GM18511 (cell line): ENCODE measurements at regions not wholly inside any gene's neighbourhood (a gene's known extent, or its start where the extent isn't known, plus 50 kb on each side); places are given as distances from the start of the nearest gene placed in this dataset.
A peak's percentile ranks its signal among the peaks of the same experiment; 100 is the strongest.
"Not testable (repeated sequence)": the region's sequence is repeated elsewhere in the genome, so short reads cannot be mapped to it uniquely, and the experiment has no call there.

Source experiments
- ATAC-seq: cut with Tn5 transposase; IDR thresholded peaks from one replicate; pipeline ENCODE4 v1.9.1; 2021; ENCODE audit warnings: mild to moderate bottlenecking, moderate library complexity; ENCODE audit not compliant: unreplicated experiment

DNA sequence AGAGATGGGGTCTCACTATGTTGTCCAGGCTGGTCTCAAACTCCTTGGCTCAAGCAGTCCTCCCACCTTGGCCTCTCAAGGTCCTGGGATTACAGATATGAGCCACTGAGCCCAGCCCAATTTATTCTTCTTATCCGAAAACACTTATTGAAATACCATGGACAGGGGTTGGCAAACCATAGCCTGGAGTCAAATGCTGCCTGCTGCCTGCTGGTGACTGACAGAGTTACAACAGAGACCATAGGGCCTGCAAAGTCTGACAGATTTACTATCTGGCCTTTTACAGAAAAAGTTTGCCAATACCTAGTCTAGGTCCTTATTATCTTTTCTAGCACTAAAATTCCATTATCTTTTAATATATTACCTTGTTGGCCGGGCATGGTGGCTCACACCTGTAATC is 87.1 kb upstream of the ZNF281 start:
- ATAC-seq, result no peak

- no peak for ATAC-seq
Measured at GRCh38 chr1:200495901-200496300, 86.1 kb upstream of the ZNF281 start.

- ATAC-seq, result no peak
Measured at GRCh38 chr1:200493344-200493743, 83.5 kb upstream of the ZNF281 start.

GRCh38 chr1:200491103-200491502 is 81.3 kb upstream of the ZNF281 start:
- ATAC-seq, result no peak

GRCh38 chr1:200490183-200490582 is 80.3 kb upstream of the ZNF281 start:
- no peak for ATAC-seq

GRCh38 chr1:200488375-200489165 is 78.7 kb upstream of the ZNF281 start:
- ATAC-seq, result no peak

DNA sequence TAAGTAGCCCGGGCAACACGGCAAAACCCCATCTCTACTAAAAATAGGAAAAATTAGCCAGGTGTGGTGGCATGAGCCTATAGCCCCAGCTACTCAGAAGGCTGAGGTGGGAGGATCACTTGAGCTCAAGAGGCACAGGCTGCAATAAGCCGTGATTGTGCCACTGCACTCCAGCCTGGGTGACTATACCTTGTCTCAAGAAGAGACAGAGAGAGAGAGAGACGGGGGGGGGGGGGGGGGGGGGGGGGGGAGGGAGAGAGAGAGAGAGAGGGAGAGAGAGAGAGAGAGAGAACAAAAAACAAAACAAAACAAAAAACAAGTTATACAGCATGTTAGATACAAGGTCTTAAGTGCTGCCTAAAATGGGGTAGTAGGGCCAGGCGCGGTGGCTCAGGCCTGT is 77.8 kb upstream of the ZNF281 start:
- no peak for ATAC-seq

GRCh38 chr1:200486634-200487033 is 76.8 kb upstream of the ZNF281 start:
- no peak for ATAC-seq

DNA sequence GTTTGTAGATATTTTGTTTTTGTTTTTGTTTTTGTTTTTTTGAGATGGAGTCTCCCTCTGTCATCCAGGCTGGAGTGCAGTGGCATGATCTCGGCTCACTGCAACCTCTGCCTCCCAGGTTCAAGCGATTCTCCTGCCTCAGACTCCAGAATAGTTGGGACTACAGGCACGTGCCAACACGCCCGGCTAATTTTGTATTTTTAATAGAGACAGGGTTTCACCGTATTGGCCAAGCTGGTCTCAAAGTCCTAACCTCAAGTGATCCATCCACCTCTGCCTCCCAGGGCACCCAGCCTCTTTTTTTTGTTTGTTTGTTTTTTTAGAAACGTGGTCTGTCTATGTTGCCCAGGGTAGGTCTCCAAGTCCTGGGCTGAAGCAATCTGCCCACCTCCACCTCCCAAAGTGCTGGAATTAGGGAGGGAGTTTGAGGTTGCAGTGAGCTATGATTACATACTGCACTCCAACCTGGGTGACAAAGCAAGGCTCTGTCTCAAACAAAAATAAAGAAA is 74.7 kb upstream of the ZNF281 start:
- ATAC-seq, result not testable (repeated sequence)

GRCh38 chr1:200483491-200484143 is 73.8 kb upstream of the ZNF281 start:
- peak; percentile 99 for ATAC-seq

DNA sequence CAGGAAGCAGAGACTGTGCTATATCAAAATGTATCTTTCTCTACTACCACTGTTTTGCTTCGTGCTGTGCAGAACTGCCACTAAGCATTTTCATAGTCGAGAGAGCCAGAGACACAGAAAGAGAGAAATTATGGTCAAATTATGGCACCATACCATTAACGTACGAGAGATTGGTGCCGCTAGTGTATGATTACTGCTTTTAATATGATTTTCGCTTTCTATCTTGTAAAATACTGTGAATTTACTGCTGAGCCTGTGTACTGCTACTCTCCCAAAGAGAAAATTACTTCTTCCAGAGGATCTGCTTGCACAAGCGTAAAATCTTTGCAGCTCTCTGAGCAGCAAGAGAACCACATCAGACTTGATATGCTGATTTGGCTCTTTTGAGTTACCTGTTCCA is 71.1 kb upstream of the ZNF281 start:
- no peak for ATAC-seq

DNA sequence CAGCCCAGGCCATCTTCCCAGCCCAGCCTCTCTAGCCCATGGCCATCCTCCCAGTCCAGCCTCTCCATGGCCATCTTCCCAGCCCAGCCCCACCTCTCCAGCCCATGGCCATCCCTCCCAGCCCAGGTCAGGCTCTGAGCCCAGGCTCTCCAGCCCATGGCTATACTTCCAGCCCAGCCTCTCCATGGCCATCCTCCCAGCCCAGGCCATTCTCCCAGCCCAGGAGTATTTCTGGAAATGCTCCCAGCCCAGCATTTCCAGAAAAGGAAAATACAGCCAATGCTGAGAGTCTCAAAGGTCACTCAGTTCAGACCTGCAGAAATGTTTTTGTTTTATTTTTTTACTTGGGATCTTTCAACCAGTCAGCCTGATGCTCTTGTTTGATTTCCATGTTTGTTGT is 70.0 kb upstream of the ZNF281 start:
- no peak for ATAC-seq

GRCh38 chr1:200478945-200479558 is 69.2 kb upstream of the ZNF281 start:
- no peak for ATAC-seq

DNA sequence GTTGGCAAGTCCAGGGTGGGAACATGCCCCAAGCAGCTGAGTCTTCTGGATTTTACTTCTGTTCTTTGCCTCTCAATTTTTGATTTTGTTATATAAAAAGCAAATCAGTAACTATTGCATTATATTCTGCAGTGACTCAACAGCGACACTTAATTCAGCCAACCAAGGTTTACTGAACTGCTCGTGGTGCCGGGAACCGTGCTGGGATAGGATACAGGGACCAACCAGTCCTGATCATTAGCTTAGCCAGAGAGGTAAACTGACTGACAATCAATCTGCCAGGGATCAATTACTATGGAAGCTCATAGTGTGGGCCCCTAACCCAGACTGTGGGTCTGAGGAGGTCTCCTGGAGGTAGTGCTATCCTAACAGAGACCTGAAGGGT is 68.4 kb upstream of the ZNF281 start:
- ATAC-seq, result no peak

- no peak for ATAC-seq
Measured at GRCh38 chr1:200474633-200475032, 64.8 kb upstream of the ZNF281 start.

GRCh38 chr1:200473698-200474371 is 64.0 kb upstream of the ZNF281 start:
- peak; percentile 84 for ATAC-seq

GRCh38 chr1:200471739-200472138 is 61.9 kb upstream of the ZNF281 start:
- no peak for ATAC-seq

- ATAC-seq, result no peak
Measured at GRCh38 chr1:200468264-200469001, 58.6 kb upstream of the ZNF281 start.

DNA sequence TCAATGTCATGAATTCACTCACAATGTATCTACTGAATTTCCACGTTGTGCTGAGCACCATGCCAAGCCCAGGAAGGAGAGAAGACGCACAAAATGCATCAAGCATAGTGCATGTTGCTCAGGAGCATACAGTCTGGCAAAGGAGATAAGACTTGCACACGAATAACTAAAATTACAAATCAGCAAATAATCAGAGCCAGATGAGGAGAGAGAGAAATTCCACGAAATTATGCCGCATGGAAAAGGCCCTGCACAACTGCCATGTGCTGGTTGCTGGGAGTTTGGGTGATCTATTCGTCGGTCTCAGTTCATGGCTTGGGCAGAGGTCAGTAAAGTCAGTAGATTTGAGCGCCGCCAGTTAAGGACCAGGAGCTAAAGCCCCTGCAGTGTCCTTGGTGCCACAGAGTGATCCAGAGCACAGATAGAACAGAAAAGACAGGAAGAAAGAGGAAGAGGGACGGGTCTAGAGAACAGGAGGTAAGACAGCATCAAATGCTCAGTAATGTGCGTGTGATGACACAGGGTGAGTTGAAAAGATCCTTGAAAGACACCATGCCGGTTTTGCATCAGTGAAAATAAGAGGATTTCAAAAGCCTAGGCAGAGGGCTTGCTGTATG is 55.1 kb upstream of the ZNF281 start:
- no peak for ATAC-seq
